ENCODE measurements at regions not wholly inside any gene's neighbourhood (a gene's known extent, or its start where the extent isn't known, plus 50 kb on each side); places are given as distances from the start of the nearest gene placed in this dataset.

GRCh38 chr2:173822889-173823542 is 142.2 kb downstream of the SP3 start:
- DNase-seq (ENCODE audit: low spot score) = no peak
- TF ChIP-seq POLR2AphosphoS5 (IDR thresholded peaks at IDR 0.05) (no peak), POLR2A (IDR thresholded peaks at IDR 0.05) (no peak)
- intact Hi-C loops (cut with DNase I) = no loop called here
- no peak overlapping the region for H3K27ac ChIP-seq
- H3K36me3 ChIP-seq = no peaks in the 10 kb centered on the region
- 81% methylated on average over 6 of the region's 6 CpGs for WGBS
- no peaks in the 10 kb centered on the region for H3K27me3 ChIP-seq (replicated peaks; ENCODE audit: insufficient read depth)
- H3K4me1 ChIP-seq (replicated peaks) = no peaks in the 10 kb centered on the region
- H3K4me3 ChIP-seq = no peak overlapping the region
- no peaks in the 10 kb centered on the region for H3K9me3 ChIP-seq

- TF ChIP-seq POLR2AphosphoS5 (IDR thresholded peaks at IDR 0.05) = no peak
- no peak for TF ChIP-seq CTCF (IDR thresholded peaks at IDR 0.05)
- TF ChIP-seq POLR2A (IDR thresholded peaks at IDR 0.05) = no peak
- Histone ChIP-seq H3K4me3 (no peak overlapping the region), H3K36me3 (no peaks in the 10 kb centered on the region), H3K27ac (no peak overlapping the region), H3K4me1 (replicated peaks) (no peaks in the 10 kb centered on the region), H3K9me3 (no peaks in the 10 kb centered on the region), H3K27me3 (replicated peaks; ENCODE audit: insufficient read depth) (no peaks in the 10 kb centered on the region)
- 88% methylated on average over 4 of the region's 4 CpGs for WGBS
- no peak for DNase-seq (ENCODE audit: low spot score)
- intact Hi-C loops (cut with DNase I) = no loop called here
Measured at GRCh38 chr2:173823543-173823939, 141.6 kb downstream of the SP3 start.

GRCh38 chr2:173828189-173829142 is 136.7 kb downstream of the SP3 start:
- no peaks in the 10 kb centered on the region for H3K9me3 ChIP-seq
- peaks cover 3% of the 10 kb centered on the region for H3K4me1 ChIP-seq (replicated peaks)

GRCh38 chr2:173829727-173830126 is 135.4 kb downstream of the SP3 start:
- no peak overlapping the region for H3K27ac ChIP-seq
- DNase-seq (ENCODE audit: low spot score) = no peak
- no peaks in the 10 kb centered on the region for H3K36me3 ChIP-seq
- TF ChIP-seq POLR2AphosphoS5 (IDR thresholded peaks at IDR 0.05) (no peak), CTCF (IDR thresholded peaks at IDR 0.05) (no peak), POLR2A (IDR thresholded peaks at IDR 0.05) (no peak)
- 73% methylated on average over 4 of the region's 4 CpGs for WGBS
- peaks cover 3% of the 10 kb centered on the region for H3K4me1 ChIP-seq (replicated peaks)
- H3K4me3 ChIP-seq = no peak overlapping the region
- no peaks in the 10 kb centered on the region for H3K27me3 ChIP-seq (replicated peaks; ENCODE audit: insufficient read depth)
- intact Hi-C loops (cut with DNase I) = no loop called here
- H3K9me3 ChIP-seq = no peaks in the 10 kb centered on the region

More at GRCh38 chr2:173828189-173829142, 136.7 kb downstream of the SP3 start:
- Histone ChIP-seq H3K27me3 (replicated peaks; ENCODE audit: insufficient read depth) (no peaks in the 10 kb centered on the region), H3K36me3 (no peaks in the 10 kb centered on the region), H3K27ac (no peak overlapping the region), H3K4me3 (no peak overlapping the region)
- peak; percentile 49 for TF ChIP-seq POLR2AphosphoS5 (IDR thresholded peaks at IDR 0.05)
- TF ChIP-seq CTCF (IDR thresholded peaks at IDR 0.05) = no peak
- TF ChIP-seq POLR2A (IDR thresholded peaks at IDR 0.05) = no peak
- DNase-seq (ENCODE audit: low spot score) = peak; percentile 39
- WGBS = 48% methylated on average over 9 of the region's 9 CpGs
- intact Hi-C loops (cut with DNase I) = no loop called here

- TF ChIP-seq CTCF (IDR thresholded peaks at IDR 0.05) (no peak), POLR2A (IDR thresholded peaks at IDR 0.05) (no peak), POLR2AphosphoS5 (IDR thresholded peaks at IDR 0.05) (no peak)
Measured at GRCh38 chr2:173830170-173830569, 135.0 kb downstream of the SP3 start.

More at GRCh38 chr2:173830170-173830569, 135.0 kb downstream of the SP3 start:
- 59% methylated on average over 4 of the region's 4 CpGs for WGBS
- Histone ChIP-seq H3K27ac (no peak overlapping the region), H3K27me3 (replicated peaks; ENCODE audit: insufficient read depth) (no peaks in the 10 kb centered on the region), H3K4me3 (no peak overlapping the region), H3K36me3 (no peaks in the 10 kb centered on the region), H3K4me1 (replicated peaks) (peaks cover 3% of the 10 kb centered on the region), H3K9me3 (no peaks in the 10 kb centered on the region)
- no peak for DNase-seq (ENCODE audit: low spot score)
- intact Hi-C loops (cut with DNase I) = no loop called here

All from prostate gland (tissue), 2 donors.